H1 (cell line): ENCODE measurements at regions not wholly inside any gene's neighbourhood (a gene's known extent, or its start where the extent isn't known, plus 50 kb on each side); places are given as distances from the start of the nearest gene placed in this dataset.

Experiments used
- CTCF ChIA-PET: fragments of 300-600 bp; sonication (Branson Sonifier 250); formaldehyde crosslinking; loops from one replicate; lab custom pipeline; 2021; ENCODE audit not compliant: partially characterized antibody; lab: Charles Lee
- POLR2A ChIA-PET: fragments of 300-600 bp; sonication (Branson Sonifier 250); formaldehyde crosslinking; loops from one replicate; lab custom pipeline; 2021; ENCODE audit warnings: inconsistent platforms; ENCODE audit not compliant: partially characterized antibody; lab: Charles Lee
- DNase-seq, 2 experiments: peaks; one replicate each; pipeline versions ENCODE4 v3.0.0 to v3.0.0-alpha.2; 2010 to 2022; ENCODE audit warnings: low spot score in 2 of 2, low read depth in 1 of 2, mixed read lengths in 1 of 2
- FAIRE-seq: peaks from 2 replicates; lab custom pipeline; 2011; peaks lifted over from hg19 to GRCh38; lab: Jason Lieb, UNC
- H2AFZ ChIP-seq: 2 replicates; pipeline ENCODE4 v1.8.1; 2012; ENCODE audit warnings: low read length, inconsistent platforms
- H2AK5ac ChIP-seq: 2 replicates; pipeline ENCODE4 v1.6.1; 2013; ENCODE audit warnings: low read depth, low read length
- H2BK120ac ChIP-seq: replicated peaks from 2 replicates; pipeline ENCODE3; 2013; ENCODE audit warnings: low read depth, low read length, inconsistent platforms
- H2BK12ac ChIP-seq: 2 replicates; pipeline ENCODE4 v1.6.1; 2013; ENCODE audit warnings: low read depth, low read length
- H2BK15ac ChIP-seq: 2 replicates; pipeline ENCODE4 v1.6.1; 2013; ENCODE audit warnings: low read length
- H2BK20ac ChIP-seq: 2 replicates; pipeline ENCODE4 v1.6.1; 2013; ENCODE audit warnings: low read length
- H2BK5ac ChIP-seq: 2 replicates; pipeline ENCODE4 v1.6.1; 2013; ENCODE audit warnings: low read depth, low read length
- H3K14ac ChIP-seq: 2 replicates; pipeline ENCODE4 v1.6.1; 2013; ENCODE audit warnings: inconsistent platforms; ENCODE audit not compliant: insufficient read length
- H3K18ac ChIP-seq: 2 replicates; pipeline ENCODE4 v1.6.1; 2013; ENCODE audit warnings: low read length; ENCODE audit errors: extremely low read depth
- H3K23ac ChIP-seq: 2 replicates; pipeline ENCODE4 v1.6.1; 2013; ENCODE audit warnings: inconsistent platforms; ENCODE audit not compliant: insufficient read length
- H3K23me2 ChIP-seq: 2 replicates; pipeline ENCODE4 v1.6.1; 2013; ENCODE audit warnings: low read depth, low read length
- H3K27ac ChIP-seq: 2 replicates; pipeline ENCODE4 v1.6.1; 2011; ENCODE audit warnings: low read depth, low read length, inconsistent platforms
- H3K27me3 ChIP-seq, 4 experiments: replicated peaks in 1 of 4; 1 replicate in 1 of 4; 2 replicates in 3 of 4; pipeline versions ENCODE4 v1.6.1 to v1.8.1; 2011 to 2013; ENCODE audit warnings: low read length in 3 of 4, mild to moderate bottlenecking in 3 of 4, inconsistent platforms in 2 of 4, mixed read lengths in 2 of 4, moderate library complexity in 1 of 4; ENCODE audit not compliant: control insufficient read depth in 3 of 4, insufficient read depth in 3 of 4; ENCODE audit errors: extremely low read depth in 1 of 4
- H3K36me3 ChIP-seq, 4 experiments: 2 replicates each; pipeline versions ENCODE4 v1.6.1 to v1.8.1; 2011 to 2013; ENCODE audit warnings: mild to moderate bottlenecking in 4 of 4, low read length in 3 of 4, moderate library complexity in 2 of 4, control low read depth in 1 of 4, inconsistent platforms in 1 of 4; ENCODE audit not compliant: insufficient read depth in 4 of 4, control insufficient read depth in 2 of 4
- H3K4ac ChIP-seq: replicated peaks from 2 replicates; pipeline ENCODE3; 2013; ENCODE audit warnings: low read length, low read depth, mixed read lengths, inconsistent platforms; ENCODE audit not compliant: insufficient read length
- H3K4me1 ChIP-seq, 4 experiments: replicated peaks in 1 of 4; 1 replicate in 1 of 4; 2 replicates in 3 of 4; pipeline versions ENCODE4 v1.6.1 to v1.8.1; 2011 to 2013; ENCODE audit warnings: low read length in 3 of 4, inconsistent platforms in 2 of 4, mixed read lengths in 1 of 4; ENCODE audit not compliant: insufficient read depth in 4 of 4, control insufficient read depth in 3 of 4
- H3K4me2 ChIP-seq, 2 experiments: 2 replicates each; pipeline versions ENCODE4 v1.6.1 to v1.8.1; 2011 to 2013; ENCODE audit warnings: low read depth in 2 of 2, low read length in 2 of 2, control low read depth in 1 of 2, inconsistent platforms in 1 of 2, mild to moderate bottlenecking in 1 of 2; ENCODE audit not compliant: insufficient read depth in 1 of 2
- H3K4me3 ChIP-seq, 4 experiments: fragments of 200-600, 300-600 bp in 1 of 4; sonication (generic), shearing (Covaris generic), sonication (Bioruptor Twin) in 1 of 4; 2 replicates each; pipeline versions ENCODE4 v1.5.1 to v1.8.1; 2011 to 2016; ENCODE audit warnings: low read length in 4 of 4, low read depth in 3 of 4, control low read depth in 2 of 4, inconsistent platforms in 2 of 4, mild to moderate bottlenecking in 2 of 4, mixed read lengths in 1 of 4, moderate library complexity in 1 of 4; ENCODE audit not compliant: insufficient read depth in 2 of 4; ENCODE audit errors: extremely low read depth in 1 of 4
- H3K56ac ChIP-seq: replicated peaks from 2 replicates; pipeline ENCODE3; 2013; ENCODE audit warnings: low read depth, mild to moderate bottlenecking, mixed read lengths, low read length, inconsistent platforms; ENCODE audit not compliant: insufficient read length
- H3K79me1 ChIP-seq: 2 replicates; pipeline ENCODE4 v1.6.1; 2013; ENCODE audit warnings: low read depth, low read length, control low read depth
- H3K79me2 ChIP-seq, 2 experiments: 2 replicates each; pipeline versions ENCODE4 v1.6.1 to v1.8.1; 2012 to 2013; ENCODE audit warnings: low read length in 2 of 2, mild to moderate bottlenecking in 2 of 2, inconsistent platforms in 1 of 2; ENCODE audit not compliant: insufficient read depth in 2 of 2, control insufficient read depth in 1 of 2
- H3K9ac ChIP-seq, 4 experiments: replicated peaks in 1 of 4; 1 replicate in 1 of 4; 2 replicates in 3 of 4; pipeline versions ENCODE4 v1.6.1 to v1.8.1; 2011 to 2013; ENCODE audit warnings: low read depth in 3 of 4, low read length in 3 of 4, control low read depth in 2 of 4, mild to moderate bottlenecking in 2 of 4, moderate library complexity in 2 of 4, inconsistent platforms in 1 of 4; ENCODE audit errors: extremely low read depth in 1 of 4
- H3K9me3 ChIP-seq, 2 experiments: 2 replicates each; pipeline versions ENCODE4 v1.6.1 to v1.8.1; 2012 to 2013; ENCODE audit warnings: mild to moderate bottlenecking in 2 of 2, moderate library complexity in 2 of 2, control low read depth in 1 of 2, inconsistent platforms in 1 of 2, low read depth in 1 of 2, low read length in 1 of 2, mixed read lengths in 1 of 2; ENCODE audit not compliant: insufficient read depth in 2 of 2
- H4K20me1 ChIP-seq, 2 experiments: replicated peaks in 1 of 2; 2 replicates each; pipeline versions ENCODE3 to v1.8.1; 2011 to 2013; ENCODE audit warnings: inconsistent platforms in 2 of 2, low read length in 2 of 2, mild to moderate bottlenecking in 1 of 2; ENCODE audit not compliant: insufficient read depth in 2 of 2, control insufficient read depth in 1 of 2
- H4K5ac ChIP-seq: 2 replicates; pipeline ENCODE4 v1.6.1; 2013; ENCODE audit warnings: low read length, low read depth, mixed read lengths, inconsistent platforms; ENCODE audit not compliant: insufficient read length
- H4K8ac ChIP-seq: 2 replicates; pipeline ENCODE4 v1.8.0; 2013; ENCODE audit warnings: mild to moderate bottlenecking, moderate library complexity, low read length, inconsistent platforms; ENCODE audit not compliant: insufficient read depth; ENCODE audit errors: extremely low read depth
- H4K91ac ChIP-seq: replicated peaks from 2 replicates; pipeline ENCODE3; 2013; ENCODE audit warnings: low read length, mixed read lengths, inconsistent platforms; ENCODE audit not compliant: insufficient read length
- CHD1 ChIP-seq: IDR thresholded peaks from 2 replicates; pipeline ENCODE4 v1.6.1; 2012; ENCODE audit warnings: low read depth, low read length, improper control_type of control experiment
- CHD2 ChIP-seq: IDR thresholded peaks from 2 replicates; pipeline ENCODE4 v1.6.1; 2012; ENCODE audit warnings: low read length, improper control_type of control experiment
- CTBP2 ChIP-seq: IDR thresholded peaks from 2 replicates; pipeline ENCODE4 v1.7.0; 2011; ENCODE audit warnings: borderline replicate concordance, mild to moderate bottlenecking, moderate library complexity, mixed read lengths, low read length; ENCODE audit not compliant: insufficient read depth, insufficient read length
- EP300 ChIP-seq, 2 experiments: IDR thresholded peaks; 1 replicate in 1 of 2; 2 replicates in 1 of 2; pipeline ENCODE4 v1.6.1; 2011 to 2012; ENCODE audit warnings: low read depth in 2 of 2, low read length in 2 of 2, mild to moderate bottlenecking in 2 of 2, borderline replicate concordance in 1 of 2, inconsistent platforms in 1 of 2, moderate library complexity in 1 of 2
- GTF2F1 ChIP-seq: IDR thresholded peaks from 2 replicates; pipeline ENCODE4 v1.6.1; 2012; ENCODE audit warnings: low read depth, low read length, improper control_type of control experiment, borderline replicate concordance
- HDAC2 ChIP-seq, 2 experiments: fragments of 300-600 bp in 1 of 2; sonication (generic) in 1 of 2; IDR thresholded peaks; 2 replicates each; pipeline ENCODE4 v1.6.1; 2011 to 2012; ENCODE audit warnings: low read depth in 2 of 2, low read length in 2 of 2, mild to moderate bottlenecking in 2 of 2, moderate library complexity in 2 of 2, borderline replicate concordance in 1 of 2, inconsistent platforms in 1 of 2
- JUN ChIP-seq: IDR thresholded peaks from 2 replicates; pipeline ENCODE4 v1.6.1; 2011; ENCODE audit warnings: low read depth, mild to moderate bottlenecking, improper control_type of control experiment, low read length
- MAFK ChIP-seq: IDR thresholded peaks from 2 replicates; pipeline ENCODE4 v1.6.1; 2012; ENCODE audit warnings: low read depth, mild to moderate bottlenecking, improper control_type of control experiment, low read length
- RAD21 ChIP-seq, 2 experiments: IDR thresholded peaks in 1 of 2; conservative IDR thresholded peaks in 1 of 2; 2 replicates each; pipeline ENCODE4 v1.6.1; 2011; ENCODE audit warnings: low read depth in 2 of 2, low read length in 2 of 2, improper control_type of control experiment in 1 of 2, inconsistent platforms in 1 of 2, mild to moderate bottlenecking in 1 of 2, moderate library complexity in 1 of 2
- RXRA ChIP-seq: IDR thresholded peaks from 2 replicates; pipeline ENCODE4 v1.6.1; 2011; ENCODE audit warnings: low read depth, mild to moderate bottlenecking, low read length, moderate library complexity; ENCODE audit not compliant: insufficient read depth
- SIX5 ChIP-seq: IDR thresholded peaks from 2 replicates; pipeline ENCODE4 v1.6.1; 2011; ENCODE audit warnings: mild to moderate bottlenecking, low read depth, low read length
- SP1 ChIP-seq: IDR thresholded peaks from 2 replicates; pipeline ENCODE4 v1.6.1; 2011; ENCODE audit warnings: low read depth, low read length
- TAF7 ChIP-seq: optimal IDR thresholded peaks from 2 replicates; pipeline ENCODE3; 2011; ENCODE audit warnings: low read depth, mild to moderate bottlenecking, inconsistent platforms, low read length, moderate library complexity, borderline replicate concordance
- TEAD4 ChIP-seq: IDR thresholded peaks from 2 replicates; pipeline ENCODE4 v1.6.1; 2012; ENCODE audit warnings: low read depth, low read length, inconsistent platforms, mixed read lengths
- WGBS, 2 experiments: shearing (Covaris generic) in 1 of 2; methylation state at CpG; one replicate each; pipeline versions ENCODE4 v1.1.6 to v1.1.7; 2013 to 2015; ENCODE audit warnings: low lambda C conversion rate in 2 of 2, mixed read lengths in 2 of 2, inconsistent platforms in 1 of 2, low coverage in 1 of 2, missing lambda C conversion rate in 1 of 2; ENCODE audit not compliant: insufficient replicate concordance in 2 of 2, insufficient coverage in 1 of 2, insufficient read length in 1 of 2; ENCODE audit errors: extremely low coverage in 1 of 2, missing lambda C conversion rate in 1 of 2; 5-methylcytosine and 5-hydroxymethylcytosine counted together

DNA sequence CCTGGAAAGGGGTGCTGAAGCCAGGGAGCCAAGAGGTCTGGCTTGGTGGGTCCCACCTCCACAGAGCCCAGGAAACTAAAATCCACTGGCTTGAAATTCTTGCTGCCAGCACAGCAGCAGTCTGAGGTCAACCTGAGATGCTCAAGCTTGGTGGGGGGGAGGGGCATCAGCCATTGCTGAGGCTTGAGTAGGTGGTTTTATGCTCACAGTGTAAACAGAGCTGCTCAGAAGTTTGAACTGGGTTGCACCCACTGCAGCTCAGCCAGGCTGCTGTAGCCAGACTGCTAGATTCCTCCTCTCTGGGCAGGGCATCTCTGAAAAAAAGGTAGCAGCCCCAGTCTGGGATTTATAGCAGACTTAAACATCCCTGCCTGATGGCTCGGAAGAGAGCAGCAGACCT, 55.5 kb upstream of the FBXL17 start:
- Histone ChIP-seq H3K27ac (no peak overlapping the region), H3K18ac (no peak overlapping the region), H3K79me2 (no peaks in the 10 kb centered on the region), H3K79me1 (no peaks in the 10 kb centered on the region), H3K27me3 (no peaks in the 10 kb centered on the region), H4K20me1 (no peaks in the 10 kb centered on the region), H2BK5ac (no peak overlapping the region), H3K4me1 (no peaks in the 10 kb centered on the region; a peak in 1 of 7 replicates), H3K56ac (no peak overlapping the region), H4K5ac (no peak overlapping the region), H4K91ac (no peak overlapping the region), H3K36me3 (no peaks in the 10 kb centered on the region), H2BK15ac (no peak overlapping the region), H3K23ac (no peak overlapping the region), H2BK120ac (no peak overlapping the region), H3K4ac (no peak overlapping the region), H3K4me3 (no peak overlapping the region), H2AFZ (peak overlapping the region; percentile 62; the same call in 1 of the 2 replicates), H3K14ac (no peak overlapping the region), H2AK5ac (no peak overlapping the region), H2BK20ac (no peak overlapping the region), H2BK12ac (no peak overlapping the region), H3K4me2 (no peak overlapping the region), H3K9me3 (peaks cover 0 to 6% of the 10 kb centered on the region in 2 experiments; a peak in 1 of 4 replicates), H3K23me2 (no peaks in the 10 kb centered on the region), H3K9ac (no peak overlapping the region), H4K8ac (no peak overlapping the region)
- CTCF ChIA-PET = interaction anchor here (1.1 kb wide), 1 partner anchor 26 kb away, joined by 3 read pairs; no protein-coding TSS in a partner anchor
- no peak for DNase-seq
- POLR2A ChIA-PET = interaction anchor here (1.1 kb wide), 1 partner anchor 8 kb away, joined by 3 read pairs; no protein-coding TSS in a partner anchor
- WGBS, 2 experiments = 100% methylated on average over 1 of the region's 1 CpG; no CpG with 5 or more reads in 1 of the 2 experiments
- FAIRE-seq = no peak
- TF ChIP-seq CTBP2 (no peak), CHD2 (no peak), HDAC2 (IDR thresholded peaks at IDR 0.05; ENCODE audit: borderline replicate concordance in 1 of 2, low read depth in 2 of 2, low read length in 2 of 2) (no peak), MAFK (no peak), TAF7 (no peak), SIX5 (no peak), CHD1 (no peak), RXRA (no peak), JUN (no peak), SP1 (no peak), EP300 (IDR thresholded peaks at IDR 0.05; ENCODE audit: borderline replicate concordance in 1 of 2, low read depth in 2 of 2, low read length in 2 of 2) (no peak), TEAD4 (no peak), GTF2F1 (no peak), RAD21 (IDR thresholded peaks at IDR 0.05 in 1 of 2, conservative IDR thresholded peaks at IDR 0.05 in 1 of 2; ENCODE audit: low read depth in 2 of 2, low read length in 2 of 2) (no peak)
